ENCODE measurements at regions not wholly inside any gene's neighbourhood (a gene's known extent, or its start where the extent isn't known, plus 50 kb on each side); places are given as distances from the start of the nearest gene placed in this dataset.

GRCh38 chr6:48474136-48474535, 363.1 kb upstream of the PTCHD4 start:
- intact Hi-C loops (cut with DNase I) = no loop called here
- DNase-seq = no peak

GRCh38 chr6:48472535-48472934, 361.5 kb upstream of the PTCHD4 start:
- DNase-seq = no peak
- intact Hi-C loops (cut with DNase I) = no loop called here

GRCh38 chr6:48472091-48472490, 361.1 kb upstream of the PTCHD4 start:
- intact Hi-C loops (cut with DNase I) = no loop called here
- no peak for DNase-seq

GRCh38 chr6:48471326-48471725, 360.3 kb upstream of the PTCHD4 start:
- DNase-seq = no peak
- intact Hi-C loops (cut with DNase I) = no loop called here

- no peak for DNase-seq
- intact Hi-C loops (cut with DNase I) = no loop called here
These were observed 338.0 kb upstream of the PTCHD4 start for GRCh38 chr6:48449002-48449401.

GRCh38 chr6:48447251-48447650, 336.3 kb upstream of the PTCHD4 start:
- no peak for DNase-seq
- intact Hi-C loops (cut with DNase I) = no loop called here

GRCh38 chr6:48429610-48430009, 318.6 kb upstream of the PTCHD4 start:
- no peak for DNase-seq
- intact Hi-C loops (cut with DNase I) = no loop called here

GRCh38 chr6:48429021-48429420, 318.0 kb upstream of the PTCHD4 start:
- intact Hi-C loops (cut with DNase I) = no loop called here
- DNase-seq = no peak

GRCh38 chr6:48426636-48427035, 315.6 kb upstream of the PTCHD4 start:
- intact Hi-C loops (cut with DNase I) = no loop called here
- DNase-seq = no peak

GRCh38 chr6:48423640-48424365, 312.8 kb upstream of the PTCHD4 start:
- DNase-seq = no peak
- intact Hi-C loops (cut with DNase I) = no loop called here

- intact Hi-C loops (cut with DNase I) = no loop called here
These were observed 309.0 kb upstream of the PTCHD4 start for GRCh38 chr6:48419992-48420391.

GRCh38 chr6:48417927-48418326, 306.9 kb upstream of the PTCHD4 start:
- intact Hi-C loops (cut with DNase I) = no loop called here
- no peak for DNase-seq

More at GRCh38 chr6:48419992-48420391, 309.0 kb upstream of the PTCHD4 start:
- no peak for DNase-seq

- DNase-seq = no peak
- intact Hi-C loops (cut with DNase I) = no loop called here
These were observed 301.7 kb upstream of the PTCHD4 start for GRCh38 chr6:48412656-48413055.

GRCh38 chr6:48404927-48405326, 293.9 kb upstream of the PTCHD4 start:
- DNase-seq = no peak
- intact Hi-C loops (cut with DNase I) = no loop called here

- no peak for DNase-seq
- intact Hi-C loops (cut with DNase I) = no loop called here
These were observed 292.6 kb upstream of the PTCHD4 start for GRCh38 chr6:48403587-48403986.

- peak in 1 of 10 donors; percentile 8 for DNase-seq
- intact Hi-C loops (cut with DNase I) = no loop called here
These were observed 290.0 kb upstream of the PTCHD4 start for GRCh38 chr6:48401016-48401415.

GRCh38 chr6:48397887-48398286, 286.9 kb upstream of the PTCHD4 start:
- DNase-seq = no peak
- intact Hi-C loops (cut with DNase I) = no loop called here

GRCh38 chr6:48389146-48390043, 278.4 kb upstream of the PTCHD4 start:
- peak in 6 of 10 donors; percentile 19 to 88 (median 50) for DNase-seq

GRCh38 chr6:48388044-48388443, 277.0 kb upstream of the PTCHD4 start:
- intact Hi-C loops (cut with DNase I) = no loop called here
- DNase-seq = no peak

More at GRCh38 chr6:48389146-48390043, 278.4 kb upstream of the PTCHD4 start:
- intact Hi-C loops (cut with DNase I) = no loop called here

- no peak for DNase-seq
- intact Hi-C loops (cut with DNase I) = no loop called here
These were observed 267.9 kb upstream of the PTCHD4 start for GRCh38 chr6:48378884-48379407.

- intact Hi-C loops (cut with DNase I) = no loop called here
These were observed 266.1 kb upstream of the PTCHD4 start for GRCh38 chr6:48377115-48377514.

More at GRCh38 chr6:48377115-48377514, 266.1 kb upstream of the PTCHD4 start:
- DNase-seq = no peak
